Heart left ventricle (tissue), 13 donors: ENCODE measurements at regions not wholly inside any gene's neighbourhood (a gene's known extent, or its start where the extent isn't known, plus 50 kb on each side); places are given as distances from the start of the nearest gene placed in this dataset.

ENCODE experiments used
- CTCF ChIP-seq, 12 donors: fragments of 200-600 bp; sonication (generic) in 4 of 12; IDR thresholded peaks; one replicate each; pipeline versions ENCODE4 v1.5.0 to v1.8.0; 2018 to 2022; ENCODE audit warnings: antibody characterized with exemption in 12 of 12, mild to moderate bottlenecking in 5 of 12
- POLR2A ChIP-seq, 2 donors: fragments of 450-650 bp; IDR thresholded peaks; one replicate each; pipeline ENCODE4 v1.6.1; 2017; ENCODE audit warnings: antibody characterized with exemption in 2 of 2, mild to moderate bottlenecking in 2 of 2, moderate library complexity in 2 of 2
- donor health status: ischemic (EF 13 %, LVEDD 7.1; RV severe dilation, severe dysfunction).
- donor health status: DM: no; HTN: yes; CAD: no.
- donor health status: DM: no; HTN: no; CAD: no.
- donor health status: ischemic (EF 25% LVEDD 6.9; RV normal size, moderate dysfunction).
- donor health status: ischemic (EF 25% LVEDD 5.7; RV mildly dilated, moderate dysfunction).
- donor health status: ischemic (EF 35%, LVEDD 5.7; RV mildly dilated, moderate dysfunction).
- donor health status: nonischemic (EF 11% LVEDD 7.7; RV severe dilation, severe dysfunction).
- donor health status: DM: yes; HTN: yes; CAD: no.
- donor health status: PGD.
- donor health status: ischemic (EF 29% LVEDD 5.4; RV normal size, mild dysfunction).
- donor health status: nonischemic (EF 23%, LVEDD 6.1; RV moderate dilation, normal function).

GRCh38 chr1:30416221-30416820 is 307.1 kb downstream of the MATN1 start:
- no peak for TF ChIP-seq POLR2A (IDR thresholded peaks at IDR 0.05)
- TF ChIP-seq CTCF (IDR thresholded peaks at IDR 0.05), result no peak
